Breast epithelium (tissue), 3 donors: ENCODE measurements at regions not wholly inside any gene's neighbourhood (a gene's known extent, or its start where the extent isn't known, plus 50 kb on each side); places are given as distances from the start of the nearest gene placed in this dataset.

ENCODE experiments used
- CTCF ChIP-seq, 3 donors: fragments of 450-650 bp; IDR thresholded peaks; one replicate each; pipeline ENCODE4 v1.5.1; 2016 to 2017; ENCODE audit warnings: antibody characterized with exemption in 3 of 3, mild to moderate bottlenecking in 3 of 3, moderate library complexity in 3 of 3
- POLR2A ChIP-seq: fragments of 450-650 bp; IDR thresholded peaks from one replicate; pipeline ENCODE4 v1.6.1; 2016; ENCODE audit warnings: antibody characterized with exemption, mild to moderate bottlenecking, moderate library complexity
- POLR2AphosphoS5 ChIP-seq, 3 donors: sonication (generic); formaldehyde crosslinking; IDR thresholded peaks; one replicate each; pipeline ENCODE4 v1.6.1; 2017; ENCODE audit warnings: antibody characterized with exemption in 3 of 3

GRCh38 chr15:101544613-101544945, 55.1 kb upstream of the PCSK6 start:
- TF ChIP-seq CTCF (IDR thresholded peaks at IDR 0.05) (no peak), POLR2A (no peak), POLR2AphosphoS5 (IDR thresholded peaks at IDR 0.05) (no peak)
